Naive thymus-derived CD8-positive, alpha-beta T cell (primary cell): ENCODE measurements at regions not wholly inside any gene's neighbourhood (a gene's known extent, or its start where the extent isn't known, plus 50 kb on each side); places are given as distances from the start of the nearest gene placed in this dataset.
"Not testable (repeated sequence)": the region's sequence is repeated elsewhere in the genome, so short reads cannot be mapped to it uniquely, and the experiment has no call there.

ENCODE experiments used
- ATAC-seq, 2 donors: fragments of 150-1000 bp; cut with Tn5 transposase in 1 of 2; sonication (Bioruptor Pico), chemical (Tn5 transposase) in 1 of 2; 1 replicate in 1 of 2; 2 replicates in 1 of 2; pipeline ENCODE4 v1.10.0; 2021; ENCODE audit warnings: mild to moderate bottlenecking in 2 of 2, moderate library complexity in 2 of 2
- POLR2A ChIA-PET: fragments of 350-600 bp; sonication (Branson Sonifier 250); formaldehyde crosslinking; loops from one replicate; lab custom pipeline; 2021; ENCODE audit warnings: antibody characterized with exemption; lab: Charles Lee
- DNase-seq, 10 donors: peaks; one replicate each; pipeline versions ENCODE4 v3.0.0 to v3.0.0-alpha.2; 2020 to 2022
- H3K27ac Mint-ChIP-seq, 10 donors: one replicate each; pipeline ENCODE4 v1.8.0; 2020 to 2022; ENCODE audit warnings: mild to moderate bottlenecking in 10 of 10, mixed read lengths in 10 of 10, moderate library complexity in 4 of 10, inconsistent platforms in 1 of 10
- H3K27me3 Mint-ChIP-seq, 5 donors: one replicate each; pipeline ENCODE4 v1.8.0; 2021 to 2022; ENCODE audit warnings: mixed read lengths in 5 of 5
- H3K36me3 Mint-ChIP-seq, 3 donors: one replicate each; pipeline ENCODE4 v1.8.0; 2020 to 2022; ENCODE audit warnings: mixed read lengths in 3 of 3, mild to moderate bottlenecking in 2 of 3, inconsistent platforms in 1 of 3
- H3K4me1 Mint-ChIP-seq, 4 donors: one replicate each; pipeline ENCODE4 v1.8.0; 2021 to 2022; ENCODE audit warnings: mixed read lengths in 4 of 4
- H3K4me3 Mint-ChIP-seq, 10 donors: one replicate each; pipeline ENCODE4 v1.8.0; 2020 to 2022; ENCODE audit warnings: mild to moderate bottlenecking in 10 of 10, mixed read lengths in 10 of 10, moderate library complexity in 6 of 10, inconsistent platforms in 1 of 10
- H3K9me3 Mint-ChIP-seq, 9 donors: one replicate each; pipeline ENCODE4 v1.8.0; 2020 to 2022; ENCODE audit warnings: mixed read lengths in 9 of 9, mild to moderate bottlenecking in 3 of 9, inconsistent platforms in 1 of 9, moderate library complexity in 1 of 9
- microRNA-seq: library from miRNA; unstranded; fragments of <30 nt; microRNA quantifications from one replicate; pipeline ENCODE4 v1.2.0, GENCODE V29; 2022; ENCODE audit warnings: borderline microRNAs expressed

DNA sequence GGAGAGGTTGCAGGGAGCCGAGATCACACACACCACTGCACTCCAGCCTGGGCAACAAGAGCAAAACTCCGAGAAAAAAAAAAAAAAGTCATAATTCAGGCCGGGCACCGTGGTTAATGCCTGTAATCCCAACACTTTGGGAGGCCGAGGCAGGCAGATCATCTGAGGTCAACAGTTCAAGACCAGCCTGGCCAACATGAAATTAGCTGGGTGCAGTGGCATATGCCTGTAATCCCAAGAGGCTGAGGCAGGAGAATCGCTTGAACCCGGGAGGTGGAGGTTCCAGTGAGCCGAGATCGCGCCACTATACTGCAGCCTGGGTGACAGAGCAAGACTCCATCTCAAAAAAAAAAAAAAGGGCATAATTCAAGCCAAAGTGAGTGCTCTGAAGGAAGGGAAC is 50.8 kb upstream of the SEC14L1 start:
- peak overlapping the region; percentile 61 to 100 (median 97) for H3K4me3 Mint-ChIP-seq
- peak overlapping the region; percentile 43 to 99 (median 96) for H3K27ac Mint-ChIP-seq
- H3K4me1 Mint-ChIP-seq = peaks cover 19 to 62% (median 50%) of the 10 kb centered on the region in 4 donors
- POLR2A ChIA-PET = interaction anchor here (1.0 to 2.2 kb wide), 3 partner anchors 38 to 386 kb away, joined by 3 to 12 read pairs (median 6); partner anchors contain the start of gene SEC14L1
- not testable (repeated sequence) for H3K9me3 Mint-ChIP-seq, DNase-seq, H3K27me3 Mint-ChIP-seq, ATAC-seq
- H3K36me3 Mint-ChIP-seq = peaks cover 0 to 58% (median 4%) of the 10 kb centered on the region in 3 donors

DNA sequence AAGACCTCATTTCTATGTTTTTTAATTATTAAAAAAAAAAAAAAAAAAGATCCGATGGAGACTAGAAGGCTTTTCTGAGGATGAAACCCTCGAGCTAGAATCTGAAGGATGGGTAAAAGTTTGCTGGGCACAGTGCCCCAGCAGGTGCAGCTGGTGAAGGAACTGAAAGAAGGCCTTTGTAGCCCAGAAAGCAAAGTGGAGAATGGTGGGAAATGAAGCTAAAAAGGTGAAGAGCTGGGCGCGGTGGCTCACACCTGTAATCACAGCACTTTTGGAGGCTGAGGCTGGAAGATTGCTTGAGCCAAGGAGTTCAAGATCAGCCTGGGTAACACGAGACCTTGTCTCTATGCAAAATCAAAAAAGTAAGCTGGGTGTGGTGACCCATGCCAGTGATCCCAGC is 50.3 kb upstream of the SEC14L1 start:
- DNase-seq (no peak), ATAC-seq (no peak)
- Mint-ChIP-seq H3K4me3 (peak overlapping the region; percentile 47 to 100 (median 94)), H3K27me3 (peaks cover 0 to 5% (median 0%) of the 10 kb centered on the region in 5 donors), H3K9me3 (no peaks in the 10 kb centered on the region), H3K4me1 (peaks cover 19 to 64% (median 50%) of the 10 kb centered on the region in 4 donors), H3K27ac (peak overlapping the region; percentile 43 to 99 (median 66)), H3K36me3 (peaks cover 0 to 63% (median 4%) of the 10 kb centered on the region in 3 donors)
- POLR2A ChIA-PET = interaction anchor here (0.7 to 1.5 kb wide), 3 partner anchors 16 to 385 kb away, joined by 3 to 6 read pairs (median 5); partner anchors contain the start of gene SEC14L1

Small RNAs in the stretch of these regions (microRNA-seq; reads per million reads assigned to microRNA genes)
- 29.8 reads per million, percentile 46 among the genes with 10 or more reads in this experiment for gene MIR6516
